Endothelial cell of umbilical vein (primary cell): ENCODE measurements at regions not wholly inside any gene's neighbourhood (a gene's known extent, or its start where the extent isn't known, plus 50 kb on each side); places are given as distances from the start of the nearest gene placed in this dataset.

Source experiments
- BruUV-seq: library from RNA; stranded (reverse); fragments of 400-500 nt; replicated peaks from 2 replicates; lab custom pipeline; 2021; lab: Mats Ljungman, UMichigan
- CTCF ChIA-PET: fragments of 300-600, 350-600 bp; sonication (Branson Sonifier 250); formaldehyde crosslinking; loops from one replicate; lab custom pipeline; 2021; ENCODE audit warnings: antibody characterized with exemption, inconsistent platforms; lab: Charles Lee
- POLR2A ChIA-PET: fragments of 300-600, 350-600 bp; sonication (Branson Sonifier 250); formaldehyde crosslinking; loops from one replicate; lab custom pipeline; 2021; ENCODE audit warnings: antibody characterized with exemption, inconsistent platforms; lab: Charles Lee
- DNase-seq: peaks from one replicate; pipeline ENCODE4 v3.0.0-alpha.2; 2011; ENCODE audit warnings: low read depth, low spot score
- FAIRE-seq: peaks from 2 replicates; lab custom pipeline; 2011; peaks lifted over from hg19 to GRCh38; lab: Jason Lieb, UNC
- H2AFZ ChIP-seq: 2 replicates; pipeline ENCODE4 v1.6.0; 2012; ENCODE audit warnings: low read depth, low read length, control low read depth, inconsistent platforms
- H3K27ac ChIP-seq: 2 replicates; pipeline ENCODE4 v1.5.1; 2011; ENCODE audit warnings: low read depth, mild to moderate bottlenecking, control low read depth, low read length, moderate library complexity; ENCODE audit not compliant: insufficient read depth
- H3K27me3 ChIP-seq, 2 experiments: 2 replicates each; pipeline versions ENCODE4 v1.6.0 to v1.6.1; 2011; ENCODE audit warnings: low read length in 2 of 2, mixed read lengths in 1 of 2; ENCODE audit not compliant: control insufficient read depth in 2 of 2, insufficient read depth in 2 of 2
- H3K36me3 ChIP-seq, 2 experiments: 2 replicates in 1 of 2; 3 replicates in 1 of 2; pipeline ENCODE4 v1.5.1; 2011; ENCODE audit warnings: low read length in 2 of 2, mild to moderate bottlenecking in 1 of 2, moderate library complexity in 1 of 2; ENCODE audit not compliant: control insufficient read depth in 2 of 2, insufficient read depth in 2 of 2; ENCODE audit errors: extremely low read depth in 1 of 2
- H3K4me1 ChIP-seq: 3 replicates; pipeline ENCODE4 v1.5.1; 2011; ENCODE audit warnings: mild to moderate bottlenecking, low read length; ENCODE audit not compliant: control insufficient read depth, insufficient read depth; ENCODE audit errors: extremely low read depth
- H3K4me2 ChIP-seq: 2 replicates; pipeline ENCODE4 v1.6.1; 2011; ENCODE audit warnings: low read length, control low read depth, mixed read lengths; ENCODE audit not compliant: insufficient read depth
- H3K4me3 ChIP-seq, 3 experiments: fragments of 200-600 bp in 1 of 3; sonication (generic), shearing (Covaris generic) in 1 of 3; replicated peaks in 1 of 3; 2 replicates each; pipeline ENCODE4 v1.5.1; 2011 to 2016; ENCODE audit warnings: control low read depth in 3 of 3, low read length in 3 of 3, mild to moderate bottlenecking in 2 of 3, inconsistent platforms in 1 of 3, low read depth in 1 of 3, moderate library complexity in 1 of 3; ENCODE audit not compliant: insufficient read depth in 1 of 3
- H3K79me2 ChIP-seq: 2 replicates; pipeline ENCODE4 v1.6.0; 2012; ENCODE audit warnings: low read length, inconsistent platforms; ENCODE audit not compliant: control insufficient read depth, insufficient read depth
- H3K9ac ChIP-seq: replicated peaks from 2 replicates; pipeline ENCODE3; 2011; ENCODE audit warnings: low read length, control low read depth; ENCODE audit not compliant: insufficient read depth; ENCODE audit errors: extremely low read depth
- H3K9me1 ChIP-seq: replicated peaks from 3 replicates; pipeline ENCODE4 v1.6.0; 2011; ENCODE audit warnings: mild to moderate bottlenecking, low read length; ENCODE audit not compliant: control insufficient read depth, insufficient read depth; ENCODE audit errors: extremely low read depth
- H3K9me3 ChIP-seq: replicated peaks from 2 replicates; pipeline ENCODE4 v1.5.1; 2012; ENCODE audit warnings: low read length, inconsistent platforms; ENCODE audit not compliant: control insufficient read depth, insufficient read depth
- H4K20me1 ChIP-seq: replicated peaks from 2 replicates; pipeline ENCODE3; 2011; ENCODE audit warnings: mild to moderate bottlenecking, low read length; ENCODE audit not compliant: control insufficient read depth, insufficient read depth; ENCODE audit errors: extremely low read depth
- EZH2 ChIP-seq: IDR thresholded peaks from 2 replicates; pipeline ENCODE4 v1.6.1; 2012; ENCODE audit warnings: borderline replicate concordance, low read depth, mild to moderate bottlenecking, moderate library complexity, low read length, inconsistent platforms; ENCODE audit not compliant: severe bottlenecking
- FOS ChIP-seq: IDR thresholded peaks from 2 replicates; pipeline ENCODE4 v1.6.1; 2011; ENCODE audit warnings: mild to moderate bottlenecking, low read length, moderate library complexity, borderline replicate concordance; ENCODE audit not compliant: insufficient read depth
- GATA2 ChIP-seq: IDR thresholded peaks from 2 replicates; pipeline ENCODE4 v1.7.0; 2011; ENCODE audit warnings: low read depth, mild to moderate bottlenecking, moderate library complexity, mixed read lengths, low read length; ENCODE audit not compliant: insufficient read length, insufficient read depth
- JUN ChIP-seq: IDR thresholded peaks from 2 replicates; pipeline ENCODE4 v1.6.1; 2011; ENCODE audit warnings: borderline replicate concordance, low read depth; ENCODE audit not compliant: insufficient read length, insufficient read depth
- MYC ChIP-seq: IDR thresholded peaks from one replicate; pipeline ENCODE4 v1.6.1; 2011; ENCODE audit warnings: mild to moderate bottlenecking, low read depth, low read length
- POLR2A ChIP-seq: IDR thresholded peaks from 2 replicates; pipeline ENCODE4 v1.6.1; 2012; ENCODE audit warnings: low read depth, mild to moderate bottlenecking, control low read depth, low read length
- POLR2AphosphoS5 ChIP-seq: IDR thresholded peaks from 2 replicates; pipeline ENCODE4 v1.6.1; 2012; ENCODE audit warnings: low read depth, mild to moderate bottlenecking, control low read depth, low read length, moderate library complexity; ENCODE audit not compliant: insufficient read depth
- dilution Hi-C: fragments of 300-500 bp; cut with MboI; formaldehyde crosslinking; loops from one replicate; pipeline ENCODE4 v1.15.0; 2019; ENCODE audit warnings: low sequenced_read_pairs; ENCODE audit not compliant: extremely low pct_ligation_motif_present
- intact Hi-C: fragments of 100-400 bp; cut with micrococcal nuclease; formaldehyde crosslinking; loops from one replicate; pipeline ENCODE4 v1.10.0; 2022
- TF ChIP-seq, protein P1 (sequence below), 2 donors: IDR thresholded peaks; 1 replicate in 1 of 2; 2 replicates in 1 of 2; pipeline ENCODE4 v1.5.1; 2011; ENCODE audit warnings: low read length in 2 of 2, mild to moderate bottlenecking in 2 of 2, moderate library complexity in 2 of 2, control low read depth in 1 of 2, inconsistent platforms in 1 of 2, low read depth in 1 of 2; ENCODE audit not compliant: insufficient read depth in 1 of 2; ENCODE audit errors: extremely low read depth in 1 of 2
- TF ChIP-seq, protein P2 (sequence below): IDR thresholded peaks from 2 replicates; pipeline ENCODE4 v1.6.1; 2011; ENCODE audit not compliant: insufficient read depth, insufficient read length

- H2AFZ ChIP-seq, result no peak overlapping the region
- H4K20me1 ChIP-seq, result no peaks in the 10 kb centered on the region
- CTCF ChIA-PET, result no interaction called here
- H3K9me1 ChIP-seq, result no peaks in the 10 kb centered on the region
- H3K9me3 ChIP-seq, result no peaks in the 10 kb centered on the region
- no peak overlapping the region for H3K27ac ChIP-seq
- H3K36me3 ChIP-seq, result no peaks in the 10 kb centered on the region
- dilution Hi-C loops (no loop called here), intact Hi-C loops (no loop called here)
- DNase-seq, result no peak
- no peaks in the 10 kb centered on the region for H3K27me3 ChIP-seq
- no peaks in the 10 kb centered on the region for H3K4me1 ChIP-seq
- TF ChIP-seq MYC, result no peak
- no peak overlapping the region for H3K9ac ChIP-seq
- no peaks in the 10 kb centered on the region for H3K79me2 ChIP-seq
- H3K4me3 ChIP-seq, result no peak overlapping the region
- FAIRE-seq, result no peak
- BruUV-seq, result no TSS peak
- POLR2A ChIA-PET, result no interaction called here
- no peak overlapping the region for H3K4me2 ChIP-seq
Measured at GRCh38 chrX:69324851-69325250, 159.6 kb upstream of the PJA1 start.

- no peak overlapping the region for H2AFZ ChIP-seq
- H3K9me1 ChIP-seq, result no peaks in the 10 kb centered on the region
- intact Hi-C loops (no loop called here), dilution Hi-C loops (no loop called here)
- POLR2A ChIA-PET, result no interaction called here
- CTCF ChIA-PET, result no interaction called here
- no peaks in the 10 kb centered on the region for H4K20me1 ChIP-seq
- H3K36me3 ChIP-seq, result no peaks in the 10 kb centered on the region
- DNase-seq, result no peak
- H3K4me1 ChIP-seq, result no peaks in the 10 kb centered on the region
- no peaks in the 10 kb centered on the region for H3K79me2 ChIP-seq
- TF ChIP-seq, protein P1, sequence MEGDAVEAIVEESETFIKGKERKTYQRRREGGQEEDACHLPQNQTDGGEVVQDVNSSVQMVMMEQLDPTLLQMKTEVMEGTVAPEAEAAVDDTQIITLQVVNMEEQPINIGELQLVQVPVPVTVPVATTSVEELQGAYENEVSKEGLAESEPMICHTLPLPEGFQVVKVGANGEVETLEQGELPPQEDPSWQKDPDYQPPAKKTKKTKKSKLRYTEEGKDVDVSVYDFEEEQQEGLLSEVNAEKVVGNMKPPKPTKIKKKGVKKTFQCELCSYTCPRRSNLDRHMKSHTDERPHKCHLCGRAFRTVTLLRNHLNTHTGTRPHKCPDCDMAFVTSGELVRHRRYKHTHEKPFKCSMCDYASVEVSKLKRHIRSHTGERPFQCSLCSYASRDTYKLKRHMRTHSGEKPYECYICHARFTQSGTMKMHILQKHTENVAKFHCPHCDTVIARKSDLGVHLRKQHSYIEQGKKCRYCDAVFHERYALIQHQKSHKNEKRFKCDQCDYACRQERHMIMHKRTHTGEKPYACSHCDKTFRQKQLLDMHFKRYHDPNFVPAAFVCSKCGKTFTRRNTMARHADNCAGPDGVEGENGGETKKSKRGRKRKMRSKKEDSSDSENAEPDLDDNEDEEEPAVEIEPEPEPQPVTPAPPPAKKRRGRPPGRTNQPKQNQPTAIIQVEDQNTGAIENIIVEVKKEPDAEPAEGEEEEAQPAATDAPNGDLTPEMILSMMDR (IDR thresholded peaks at IDR 0.05; ENCODE audit: extremely low read depth in 1 of 2, insufficient read depth in 1 of 2, low read depth in 1 of 2, low read length in 2 of 2), result no peak
- TF ChIP-seq POLR2A (no peak), MYC (no peak), FOS (no peak), POLR2AphosphoS5 (no peak), EZH2 (no peak), GATA2 (no peak), JUN (no peak)
- TF ChIP-seq, protein P2, sequence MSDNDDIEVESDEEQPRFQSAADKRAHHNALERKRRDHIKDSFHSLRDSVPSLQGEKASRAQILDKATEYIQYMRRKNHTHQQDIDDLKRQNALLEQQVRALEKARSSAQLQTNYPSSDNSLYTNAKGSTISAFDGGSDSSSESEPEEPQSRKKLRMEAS, result no peak
- no peak for FAIRE-seq
- H3K9me3 ChIP-seq, result no peaks in the 10 kb centered on the region
- H3K4me3 ChIP-seq, result no peak overlapping the region
- H3K9ac ChIP-seq, result no peak overlapping the region
- no peak overlapping the region for H3K27ac ChIP-seq
- H3K4me2 ChIP-seq, result no peak overlapping the region
- H3K27me3 ChIP-seq, result no peaks in the 10 kb centered on the region
- no TSS peak for BruUV-seq
Measured at GRCh38 chrX:69323786-69324720, 158.8 kb upstream of the PJA1 start.
